H9 (cell line): ENCODE measurements at regions not wholly inside any gene's neighbourhood (a gene's known extent, or its start where the extent isn't known, plus 50 kb on each side); places are given as distances from the start of the nearest gene placed in this dataset.

Source experiments
- DNase-seq: peaks from one replicate; pipeline ENCODE4 v3.0.0-alpha.2; 2017
- H2AFZ ChIP-seq: one replicate; pipeline ENCODE4 v1.6.1; 2013; ENCODE audit warnings: mild to moderate bottlenecking, low read length, control low read depth, moderate library complexity
- H2AK5ac ChIP-seq: 2 replicates; pipeline ENCODE4 v1.6.1; 2013; ENCODE audit warnings: low read length, control low read depth, mixed read lengths; ENCODE audit not compliant: insufficient read length
- H2BK120ac ChIP-seq: one replicate; pipeline ENCODE4 v1.6.1; 2013; ENCODE audit warnings: low read depth, mild to moderate bottlenecking, low read length, control low read depth, inconsistent platforms; ENCODE audit not compliant: poor library complexity, severe bottlenecking
- H2BK12ac ChIP-seq: 2 replicates; pipeline ENCODE4 v1.6.1; 2013; ENCODE audit warnings: low read length, control low read depth, mixed read lengths, low read depth; ENCODE audit not compliant: insufficient read length
- H2BK15ac ChIP-seq: 2 replicates; pipeline ENCODE4 v1.6.1; 2013; ENCODE audit warnings: low read depth, low read length, control low read depth
- H2BK20ac ChIP-seq: one replicate; pipeline ENCODE4 v1.6.1; 2013; ENCODE audit warnings: low read depth, mild to moderate bottlenecking, low read length, control low read depth, inconsistent platforms; ENCODE audit not compliant: poor library complexity, severe bottlenecking
- H2BK5ac ChIP-seq: 2 replicates; pipeline ENCODE4 v1.6.1; 2013; ENCODE audit warnings: low read length, control low read depth, mixed read lengths; ENCODE audit not compliant: insufficient read length
- H3K14ac ChIP-seq: 2 replicates; pipeline ENCODE4 v1.6.1; 2013; ENCODE audit warnings: low read length, control low read depth; ENCODE audit not compliant: insufficient read depth
- H3K18ac ChIP-seq: 2 replicates; pipeline ENCODE4 v1.6.1; 2013; ENCODE audit warnings: low read depth, mild to moderate bottlenecking, mixed read lengths, low read length, control low read depth; ENCODE audit not compliant: insufficient read length
- H3K23ac ChIP-seq: 2 replicates; pipeline ENCODE4 v1.6.1; 2013; ENCODE audit warnings: low read length, control low read depth, mixed read lengths, low read depth; ENCODE audit not compliant: insufficient read length
- H3K23me2 ChIP-seq: 2 replicates; pipeline ENCODE4 v1.6.1; 2013; ENCODE audit warnings: low read depth, mild to moderate bottlenecking, mixed read lengths, low read length, control low read depth; ENCODE audit not compliant: insufficient read length, poor library complexity, severe bottlenecking
- H3K27ac ChIP-seq: 2 replicates; pipeline ENCODE4 v1.5.1; 2013; ENCODE audit warnings: low read length, control low read depth, mixed read lengths, low read depth; ENCODE audit not compliant: insufficient read length
- H3K27me3 ChIP-seq: 2 replicates; pipeline ENCODE4 v1.6.1; 2013; ENCODE audit warnings: low read length, control low read depth, inconsistent platforms; ENCODE audit not compliant: insufficient read depth
- H3K4ac ChIP-seq: 2 replicates; pipeline ENCODE4 v1.6.1; 2013; ENCODE audit warnings: low read depth, mild to moderate bottlenecking, control low read depth, inconsistent platforms, low read length, moderate library complexity
- H3K4me1 ChIP-seq: 2 replicates; pipeline ENCODE4 v1.6.1; 2013; ENCODE audit warnings: low read length, control low read depth, inconsistent platforms; ENCODE audit not compliant: insufficient read depth
- H3K4me2 ChIP-seq: 2 replicates; pipeline ENCODE4 v1.6.1; 2013; ENCODE audit warnings: low read length, control low read depth, mixed read lengths; ENCODE audit not compliant: insufficient read length, insufficient read depth
- H3K56ac ChIP-seq: 2 replicates; pipeline ENCODE4 v1.6.1; 2013; ENCODE audit warnings: low read depth, mild to moderate bottlenecking, mixed read lengths, low read length, control low read depth; ENCODE audit not compliant: insufficient read length
- H3K79me1 ChIP-seq: 2 replicates; pipeline ENCODE4 v1.6.1; 2013; ENCODE audit warnings: low read depth, mild to moderate bottlenecking, moderate library complexity, low read length, control low read depth, inconsistent platforms; ENCODE audit not compliant: insufficient read depth, poor library complexity, severe bottlenecking
- H3K79me2 ChIP-seq: 2 replicates; pipeline ENCODE4 v1.6.1; 2013; ENCODE audit warnings: low read length, control low read depth, inconsistent platforms; ENCODE audit not compliant: insufficient read depth
- H3K9ac ChIP-seq: 2 replicates; pipeline ENCODE4 v1.6.1; 2013; ENCODE audit warnings: low read length, control low read depth, mixed read lengths; ENCODE audit not compliant: insufficient read length; ENCODE audit errors: extremely low read depth
- H3K9me3 ChIP-seq: one replicate; pipeline ENCODE4 v1.6.1; 2013; ENCODE audit warnings: low read depth, low read length, inconsistent platforms; ENCODE audit not compliant: control insufficient read depth
- H3T11ph ChIP-seq: one replicate; pipeline ENCODE4 v1.6.1; 2013; ENCODE audit warnings: mild to moderate bottlenecking, low read length, control low read depth, inconsistent platforms
- H4K20me1 ChIP-seq: one replicate; pipeline ENCODE4 v1.6.1; 2013; ENCODE audit not compliant: control insufficient read depth, insufficient read length, insufficient read depth
- H4K5ac ChIP-seq: 2 replicates; pipeline ENCODE4 v1.6.1; 2013; ENCODE audit warnings: low read depth, mild to moderate bottlenecking, mixed read lengths, low read length, control low read depth; ENCODE audit not compliant: insufficient read length
- H4K8ac ChIP-seq: replicated peaks from 2 replicates; pipeline ENCODE4 v1.6.1; 2013; ENCODE audit warnings: low read length, control low read depth, mixed read lengths, low read depth; ENCODE audit not compliant: insufficient read length
- H4K91ac ChIP-seq: 2 replicates; pipeline ENCODE4 v1.6.1; 2013; ENCODE audit warnings: low read depth, mild to moderate bottlenecking, moderate library complexity, mixed read lengths, low read length, control low read depth; ENCODE audit not compliant: insufficient read length
- H3K27ac Mint-ChIP-seq, 3 experiments: 2 replicates in 2 of 3; 3 replicates in 1 of 3; pipeline ENCODE4 v1.8.0; 2020 to 2021; ENCODE audit warnings: mixed read lengths in 3 of 3, mild to moderate bottlenecking in 1 of 3, moderate library complexity in 1 of 3
- H3K27me3 Mint-ChIP-seq: 2 replicates; pipeline ENCODE4 v1.8.0; 2021; ENCODE audit warnings: low read depth, mild to moderate bottlenecking, moderate library complexity, mixed read lengths
- H3K36me3 Mint-ChIP-seq, 3 experiments: 2 replicates in 2 of 3; 3 replicates in 1 of 3; pipeline ENCODE4 v1.8.0; 2020 to 2021; ENCODE audit warnings: low read depth in 3 of 3, mixed read lengths in 3 of 3; ENCODE audit not compliant: insufficient read depth in 1 of 3
- H3K4me1 Mint-ChIP-seq, 2 experiments: 2 replicates each; pipeline ENCODE4 v1.8.0; 2020; ENCODE audit warnings: mixed read lengths in 2 of 2
- H3K4me3 Mint-ChIP-seq, 2 experiments: 2 replicates in 1 of 2; 3 replicates in 1 of 2; pipeline ENCODE4 v1.8.0; 2020 to 2021; ENCODE audit warnings: mild to moderate bottlenecking in 2 of 2, mixed read lengths in 2 of 2, moderate library complexity in 1 of 2
- H3K9me3 Mint-ChIP-seq, 2 experiments: 2 replicates in 1 of 2; 3 replicates in 1 of 2; pipeline ENCODE4 v1.8.0; 2020; ENCODE audit warnings: mild to moderate bottlenecking in 2 of 2, mixed read lengths in 2 of 2, moderate library complexity in 1 of 2
- WGBS: extraction: QIAGEN DNeasy Blood & Tissue Kit; methylation state at CpG from one replicate; pipeline ENCODE4 v1.1.7; 2013; ENCODE audit warnings: missing lambda C conversion rate, low lambda C conversion rate, mixed read lengths; ENCODE audit not compliant: insufficient read length; ENCODE audit errors: extremely low coverage; 5-methylcytosine and 5-hydroxymethylcytosine counted together
- TF ChIP-seq, protein P1 (sequence below): fragments of 200-600 bp; sonication (generic); conservative IDR thresholded peaks from 3 replicates; pipeline ENCODE4 v1.8.0; 2021; ENCODE audit warnings: antibody characterized with exemption, mild to moderate bottlenecking

DNA sequence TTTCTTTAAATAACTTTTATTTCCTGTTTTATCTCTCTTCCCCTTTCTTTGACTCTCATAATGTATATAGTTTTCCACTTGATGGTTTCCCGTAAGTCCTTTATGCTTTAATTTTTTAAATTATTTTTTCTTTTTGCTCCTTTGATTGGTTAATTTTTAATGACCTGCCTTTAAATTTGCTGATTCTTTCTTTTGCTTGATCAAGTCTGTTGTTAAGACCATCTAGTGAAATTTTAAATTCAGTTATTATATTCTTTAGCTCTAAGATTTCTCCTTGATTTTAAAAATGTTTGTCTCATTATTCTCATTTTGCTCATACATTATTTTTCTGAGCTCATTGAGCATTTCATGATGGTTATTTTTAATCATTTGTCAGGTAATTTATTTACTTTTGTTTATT, 718.6 kb downstream of the METTL15 start:
- H3K27ac ChIP-seq, result no peak overlapping the region
- H2BK15ac ChIP-seq, result no peak overlapping the region
- H3K23ac ChIP-seq, result no peak overlapping the region
- H3K9ac ChIP-seq, result no peak overlapping the region
- peaks cover 0 to 9% (median 0%) of the 10 kb centered on the region in 3 experiments; a peak in 1 of 7 replicates for H3K36me3 Mint-ChIP-seq
- H3K9me3 ChIP-seq, result no peaks in the 10 kb centered on the region
- H4K5ac ChIP-seq, result no peak overlapping the region
- TF ChIP-seq, protein P1, sequence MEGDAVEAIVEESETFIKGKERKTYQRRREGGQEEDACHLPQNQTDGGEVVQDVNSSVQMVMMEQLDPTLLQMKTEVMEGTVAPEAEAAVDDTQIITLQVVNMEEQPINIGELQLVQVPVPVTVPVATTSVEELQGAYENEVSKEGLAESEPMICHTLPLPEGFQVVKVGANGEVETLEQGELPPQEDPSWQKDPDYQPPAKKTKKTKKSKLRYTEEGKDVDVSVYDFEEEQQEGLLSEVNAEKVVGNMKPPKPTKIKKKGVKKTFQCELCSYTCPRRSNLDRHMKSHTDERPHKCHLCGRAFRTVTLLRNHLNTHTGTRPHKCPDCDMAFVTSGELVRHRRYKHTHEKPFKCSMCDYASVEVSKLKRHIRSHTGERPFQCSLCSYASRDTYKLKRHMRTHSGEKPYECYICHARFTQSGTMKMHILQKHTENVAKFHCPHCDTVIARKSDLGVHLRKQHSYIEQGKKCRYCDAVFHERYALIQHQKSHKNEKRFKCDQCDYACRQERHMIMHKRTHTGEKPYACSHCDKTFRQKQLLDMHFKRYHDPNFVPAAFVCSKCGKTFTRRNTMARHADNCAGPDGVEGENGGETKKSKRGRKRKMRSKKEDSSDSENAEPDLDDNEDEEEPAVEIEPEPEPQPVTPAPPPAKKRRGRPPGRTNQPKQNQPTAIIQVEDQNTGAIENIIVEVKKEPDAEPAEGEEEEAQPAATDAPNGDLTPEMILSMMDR, result no peak
- H2BK20ac ChIP-seq, result no peak overlapping the region
- H2BK120ac ChIP-seq, result no peak overlapping the region
- H4K20me1 ChIP-seq, result no peaks in the 10 kb centered on the region
- peaks cover 6 to 8% of the 10 kb centered on the region in 2 experiments; a peak in 2 of 5 replicates for H3K9me3 Mint-ChIP-seq
- H3K18ac ChIP-seq, result no peak overlapping the region
- no peak overlapping the region for H3K14ac ChIP-seq
- H2AFZ ChIP-seq, result no peak overlapping the region
- H3K56ac ChIP-seq, result no peak overlapping the region
- no peak overlapping the region for H3K4me2 ChIP-seq
- no peak for DNase-seq
- no peaks in the 10 kb centered on the region for H3K79me2 ChIP-seq
- no peak overlapping the region for H3T11ph ChIP-seq
- H3K27me3 ChIP-seq, result no peaks in the 10 kb centered on the region
- H3K4me1 Mint-ChIP-seq, result peaks cover 0 to 14% of the 10 kb centered on the region in 2 experiments; a peak in 2 of 4 replicates
- no peak overlapping the region for H4K91ac ChIP-seq
- no peak overlapping the region for H3K27ac Mint-ChIP-seq
- H3K27me3 Mint-ChIP-seq, result no peaks in the 10 kb centered on the region
- no peak overlapping the region for H2BK5ac ChIP-seq
- H2BK12ac ChIP-seq, result no peak overlapping the region
- H3K4me3 Mint-ChIP-seq, result no peak overlapping the region
- H3K79me1 ChIP-seq, result no peaks in the 10 kb centered on the region
- H4K8ac ChIP-seq, result no peak overlapping the region
- no peaks in the 10 kb centered on the region for H3K23me2 ChIP-seq
- no peak overlapping the region for H3K4ac ChIP-seq
- H3K4me1 ChIP-seq, result peaks cover 2% of the 10 kb centered on the region; the same call in 1 of the 2 replicates
- WGBS, result no CpG with 5 or more reads among the region's 1 CpG
- no peak overlapping the region for H2AK5ac ChIP-seq
